Testis (tissue), 2 donors: ENCODE measurements at regions not wholly inside any gene's neighbourhood (a gene's known extent, or its start where the extent isn't known, plus 50 kb on each side); places are given as distances from the start of the nearest gene placed in this dataset.

ENCODE experiments used
- DNase-seq: peaks from one replicate; pipeline ENCODE4 v3.0.0-alpha.2; 2019
- H3K27ac ChIP-seq, 2 donors: fragments of 200-600 bp; sonication (generic); one replicate each; pipeline ENCODE4 v1.5.1; 2019
- H3K27me3 ChIP-seq: fragments of 200-600 bp; sonication (generic); one replicate; pipeline ENCODE4 v1.5.1; 2019
- H3K36me3 ChIP-seq: fragments of 200-600 bp; sonication (generic); one replicate; pipeline ENCODE4 v1.5.1; 2017; ENCODE audit warnings: low read depth; ENCODE audit errors: missing control alignments
- H3K4me1 ChIP-seq: fragments of 200-600 bp; sonication (generic); one replicate; pipeline ENCODE4 v1.5.1; 2019
- H3K4me3 ChIP-seq, 2 donors: fragments of 200-600 bp; sonication (generic); one replicate each; pipeline ENCODE4 v1.5.1; 2017 to 2019
- H3K9me3 ChIP-seq: fragments of 200-600 bp; sonication (generic); one replicate; pipeline ENCODE4 v1.5.1; 2017
- CTCF ChIP-seq, 3 experiments: fragments of 450-650 bp in 2 of 3; fragments of 200-600 bp in 1 of 3; sonication (generic) in 1 of 3; IDR thresholded peaks; one replicate each; pipeline ENCODE4 v1.5.1; 2016 to 2019; ENCODE audit warnings: antibody characterized with exemption in 3 of 3, mild to moderate bottlenecking in 2 of 3, moderate library complexity in 1 of 3
- POLR2A ChIP-seq: fragments of 450-650 bp; IDR thresholded peaks from one replicate; pipeline ENCODE4 v1.6.1; 2017; ENCODE audit warnings: antibody characterized with exemption, mild to moderate bottlenecking, moderate library complexity
- WGBS, 2 donors: methylation state at CpG; one replicate each; pipeline ENCODE4 v1.1.5; 2018; 5-methylcytosine and 5-hydroxymethylcytosine counted together
- intact Hi-C: fragments of 100-400 bp; cut with DNase I; formaldehyde crosslinking; loops from one replicate; pipeline ENCODE4 v1.15.1; 2023; ENCODE audit warnings: low total_unique reads

- Histone ChIP-seq H3K9me3 (no peaks in the 10 kb centered on the region), H3K4me3 (no peak overlapping the region), H3K4me1 (no peaks in the 10 kb centered on the region), H3K36me3 (no peaks in the 10 kb centered on the region), H3K27me3 (no peaks in the 10 kb centered on the region), H3K27ac (no peak overlapping the region)
- intact Hi-C loops: no loop called here
- DNase-seq: no peak
- 87 to 89% methylated on average over 7 of the region's 7 CpGs for WGBS, 2 donors
- TF ChIP-seq POLR2A: no peak
- TF ChIP-seq CTCF (IDR thresholded peaks at IDR 0.05): no peak
Measured at GRCh38 chr1:217096200-217096599, 373.0 kb upstream of the ESRRG start.

- intact Hi-C loops: no loop called here
- H3K4me3 ChIP-seq: no peak overlapping the region
- no peak for DNase-seq
- no peaks in the 10 kb centered on the region for H3K9me3 ChIP-seq
- WGBS, 2 donors: 70 to 88% methylated on average over 2 of the region's 2 CpGs
- H3K4me1 ChIP-seq: no peaks in the 10 kb centered on the region
- no peaks in the 10 kb centered on the region for H3K27me3 ChIP-seq
- TF ChIP-seq CTCF (IDR thresholded peaks at IDR 0.05) (no peak), POLR2A (no peak)
- H3K36me3 ChIP-seq: no peaks in the 10 kb centered on the region
- no peak overlapping the region for H3K27ac ChIP-seq
Measured at GRCh38 chr1:217095050-217095622, 371.9 kb upstream of the ESRRG start.

GRCh38 chr1:217091561-217091960 lies 368.3 kb upstream of the ESRRG start:
- no peak for TF ChIP-seq CTCF (IDR thresholded peaks at IDR 0.05)
- no peak for TF ChIP-seq POLR2A
- WGBS, 2 donors: 84 to 93% methylated on average over 4 of the region's 4 CpGs
- DNase-seq: no peak
- H3K27me3 ChIP-seq: no peaks in the 10 kb centered on the region
- no peaks in the 10 kb centered on the region for H3K36me3 ChIP-seq
- no peak overlapping the region for H3K4me3 ChIP-seq
- intact Hi-C loops: no loop called here
- H3K27ac ChIP-seq: no peak overlapping the region
- no peaks in the 10 kb centered on the region for H3K9me3 ChIP-seq
- no peaks in the 10 kb centered on the region for H3K4me1 ChIP-seq

GRCh38 chr1:217090060-217090911 lies 367.1 kb upstream of the ESRRG start:
- no peaks in the 10 kb centered on the region for H3K4me1 ChIP-seq
- 7 to 15% methylated on average over 24 of the region's 24 CpGs for WGBS, 2 donors
- H3K4me3 ChIP-seq: peak overlapping the region; percentile 29 to 44
- H3K27me3 ChIP-seq: no peaks in the 10 kb centered on the region
- no peaks in the 10 kb centered on the region for H3K36me3 ChIP-seq
- no peak for DNase-seq
- TF ChIP-seq POLR2A (no peak), CTCF (IDR thresholded peaks at IDR 0.05) (no peak)
- H3K9me3 ChIP-seq: no peaks in the 10 kb centered on the region
- intact Hi-C loops: no loop called here
- no peak overlapping the region for H3K27ac ChIP-seq
